Cardiac septum (tissue), 1 donor: ENCODE measurements at regions not wholly inside any gene's neighbourhood (a gene's known extent, or its start where the extent isn't known, plus 50 kb on each side); places are given as distances from the start of the nearest gene placed in this dataset.

Experiments
- DNase-seq: peaks from one replicate; pipeline ENCODE4 v3.0.0-alpha.2; 2020; ENCODE audit warnings: low spot score
- intact Hi-C: fragments of 100-400 bp; cut with DNase I; formaldehyde crosslinking; loops from one replicate; pipeline ENCODE4 v1.14.0; 2022
- donor health status: DM: no; HTN: no; CAD: no.

GRCh38 chr14:38910092-38910491 is 192.9 kb downstream of the SEC23A start:
- no peak for DNase-seq
- intact Hi-C loops, result no loop called here

- DNase-seq, result no peak
- intact Hi-C loops, result no loop called here
Measured at GRCh38 chr14:38904959-38905358, 198.1 kb downstream of the SEC23A start.

- intact Hi-C loops, result no loop called here
- DNase-seq, result no peak
Measured at GRCh38 chr14:38901791-38902190, 201.2 kb downstream of the SEC23A start.

- intact Hi-C loops, result no loop called here
- no peak for DNase-seq
Measured at GRCh38 chr14:38900887-38901286, 202.1 kb downstream of the SEC23A start.

GRCh38 chr14:38887696-38888095 is 215.3 kb downstream of the SEC23A start:
- intact Hi-C loops, result no loop called here
- no peak for DNase-seq

GRCh38 chr14:38884109-38884508 is 218.9 kb downstream of the SEC23A start:
- intact Hi-C loops, result no loop called here
- DNase-seq, result no peak

GRCh38 chr14:38883127-38883526 is 219.9 kb downstream of the SEC23A start:
- intact Hi-C loops, result no loop called here
- DNase-seq, result no peak

GRCh38 chr14:38882533-38882932 is 220.5 kb downstream of the SEC23A start:
- intact Hi-C loops, result no loop called here
- DNase-seq, result no peak

- intact Hi-C loops, result no loop called here
- DNase-seq, result no peak
Measured at GRCh38 chr14:38880643-38881524, 222.2 kb downstream of the SEC23A start.

GRCh38 chr14:38877744-38878388 is 225.2 kb downstream of the SEC23A start:
- no peak for DNase-seq
- intact Hi-C loops, result loop anchor here (5.0 to 10.0 kb wide), 2 partner anchors 114 to 973 kb away; no protein-coding TSS in a partner anchor

GRCh38 chr14:38874721-38875120 is 228.3 kb downstream of the SEC23A start:
- DNase-seq, result no peak
- intact Hi-C loops, result loop anchor here (5.0 to 10.0 kb wide), 3 partner anchors 118 to 970 kb away; no protein-coding TSS in a partner anchor

GRCh38 chr14:38873941-38874612 is 229.0 kb downstream of the SEC23A start:
- intact Hi-C loops, result loop anchor here (5.0 to 10.0 kb wide), 2 partner anchors 138 to 969 kb away; no protein-coding TSS in a partner anchor

GRCh38 chr14:38870296-38870836 is 232.7 kb downstream of the SEC23A start:
- intact Hi-C loops, result loop anchor here (5.0 to 10.0 kb wide), 2 partner anchors 142 to 966 kb away; no protein-coding TSS in a partner anchor
- DNase-seq, result no peak

More at GRCh38 chr14:38873941-38874612, 229.0 kb downstream of the SEC23A start:
- no peak for DNase-seq

GRCh38 chr14:38868399-38869290 is 234.4 kb downstream of the SEC23A start:
- intact Hi-C loops, result loop anchor here (5.0 kb wide), 2 partner anchors 146 to 881 kb away; no protein-coding TSS in a partner anchor
- DNase-seq, result no peak

- intact Hi-C loops, result loop anchor here (5.0 kb wide), 2 partner anchors 145 to 880 kb away; no protein-coding TSS in a partner anchor
- DNase-seq, result peak; percentile 84
Measured at GRCh38 chr14:38867561-38868150, 235.4 kb downstream of the SEC23A start.

GRCh38 chr14:38866461-38866860 is 236.6 kb downstream of the SEC23A start:
- intact Hi-C loops, result loop anchor here (5.0 kb wide), 2 partner anchors 144 to 879 kb away; no protein-coding TSS in a partner anchor
- no peak for DNase-seq

- no peak for DNase-seq
- intact Hi-C loops, result no loop called here
Measured at GRCh38 chr14:38862366-38862765, 240.7 kb downstream of the SEC23A start.

GRCh38 chr14:38860530-38860929 is 242.5 kb downstream of the SEC23A start:
- no peak for DNase-seq

More at GRCh38 chr14:38860530-38860929, 242.5 kb downstream of the SEC23A start:
- intact Hi-C loops, result no loop called here
